Panc1 (cell line): ENCODE measurements at regions not wholly inside any gene's neighbourhood (a gene's known extent, or its start where the extent isn't known, plus 50 kb on each side); places are given as distances from the start of the nearest gene placed in this dataset.

Experiments
- ATAC-seq: fragments of 200-7000 bp; cut with Tn5 transposase; 2 replicates; pipeline ENCODE4 v1.9.1; 2020; ENCODE audit warnings: mild to moderate bottlenecking, moderate library complexity
- BruUV-seq: library from RNA; stranded (reverse); fragments of 400-500 nt; replicated peaks from 2 replicates; lab custom pipeline; 2021; lab: Mats Ljungman, UMichigan
- CTCF ChIA-PET: fragments of 300-600 bp; sonication (Branson Sonifier 250); formaldehyde crosslinking; loops from one replicate; lab custom pipeline; 2022; ENCODE audit warnings: antibody characterized with exemption; lab: Charles Lee
- POLR2A ChIA-PET: fragments of 300-600 bp; sonication (Branson Sonifier 250); formaldehyde crosslinking; loops from one replicate; lab custom pipeline; 2022; ENCODE audit warnings: antibody characterized with exemption; lab: Charles Lee
- DNase-seq: peaks from one replicate; pipeline ENCODE4 v3.0.0-alpha.2; 2010; ENCODE audit warnings: low read depth, low spot score
- H3K27ac ChIP-seq: 2 replicates; pipeline ENCODE4 v1.5.1; 2011; ENCODE audit warnings: mild to moderate bottlenecking, low read length, inconsistent platforms
- H3K27me3 ChIP-seq: fragments of 200-500 bp; sonication (Bioruptor generic); 2 replicates; pipeline ENCODE4 v1.6.0; 2014; ENCODE audit warnings: low read length, inconsistent platforms; ENCODE audit not compliant: control insufficient read depth, insufficient read depth
- H3K36me3 ChIP-seq: fragments of 200-500 bp; sonication (Bioruptor generic); 2 replicates; pipeline ENCODE4 v1.5.1; 2014; ENCODE audit warnings: inconsistent platforms, mild to moderate bottlenecking, low read length, moderate library complexity; ENCODE audit not compliant: control insufficient read depth, insufficient read depth
- H3K4me1 ChIP-seq: 2 replicates; pipeline ENCODE4 v1.5.1; 2011; ENCODE audit warnings: inconsistent platforms, mild to moderate bottlenecking, low read length, moderate library complexity; ENCODE audit not compliant: control insufficient read depth, insufficient read depth
- H3K4me3 ChIP-seq, 2 experiments: 2 replicates each; pipeline ENCODE4 v1.5.1; 2011 to 2012; ENCODE audit warnings: low read depth in 2 of 2, low read length in 2 of 2, mild to moderate bottlenecking in 2 of 2, inconsistent platforms in 1 of 2, moderate library complexity in 1 of 2
- H3K9me3 ChIP-seq: fragments of 200-500 bp; sonication (Bioruptor generic); 2 replicates; pipeline ENCODE4 v1.5.1; 2014; ENCODE audit warnings: low read depth, mild to moderate bottlenecking, inconsistent platforms, low read length, moderate library complexity; ENCODE audit not compliant: control insufficient read depth, insufficient read depth
- CTCF ChIP-seq: fragments of 450-650 bp; IDR thresholded peaks from 2 replicates; pipeline ENCODE4 v1.5.1; 2017; ENCODE audit warnings: mild to moderate bottlenecking
- POLR2AphosphoS5 ChIP-seq: IDR thresholded peaks from 2 replicates; pipeline ENCODE4 v1.6.1; 2012; ENCODE audit warnings: mild to moderate bottlenecking, low read depth, low read length, moderate library complexity
- SIN3A ChIP-seq: IDR thresholded peaks from 2 replicates; pipeline ENCODE4 v1.6.1; 2012; ENCODE audit warnings: low read depth, mild to moderate bottlenecking, low read length, moderate library complexity, borderline replicate concordance; ENCODE audit not compliant: insufficient read depth
- TCF7L2 ChIP-seq: IDR thresholded peaks from 2 replicates; pipeline ENCODE4 v1.6.1; 2011; ENCODE audit warnings: mild to moderate bottlenecking, low read depth, low read length, inconsistent platforms
- in situ Hi-C: cut with HindIII; loops from 2 replicates; pipeline ENCODE4 v1.10.0; 2016; ENCODE audit warnings: low sequenced_read_pairs, low pct_unique_long_range_greater_than_20kb
- intact Hi-C: fragments of 100-400 bp; cut with micrococcal nuclease; formaldehyde crosslinking; loops from one replicate; pipeline ENCODE4 v1.10.0; 2022; ENCODE audit not compliant: unreplicated experiment
- TF ChIP-seq, protein P1 (sequence below), 2 experiments: IDR thresholded peaks; 2 replicates each; pipeline ENCODE4 v1.6.1; 2011 to 2012; ENCODE audit warnings: low read depth in 2 of 2, control low read depth in 1 of 2, low read length in 1 of 2, mild to moderate bottlenecking in 1 of 2, moderate library complexity in 1 of 2; ENCODE audit not compliant: insufficient read depth in 1 of 2

DNA sequence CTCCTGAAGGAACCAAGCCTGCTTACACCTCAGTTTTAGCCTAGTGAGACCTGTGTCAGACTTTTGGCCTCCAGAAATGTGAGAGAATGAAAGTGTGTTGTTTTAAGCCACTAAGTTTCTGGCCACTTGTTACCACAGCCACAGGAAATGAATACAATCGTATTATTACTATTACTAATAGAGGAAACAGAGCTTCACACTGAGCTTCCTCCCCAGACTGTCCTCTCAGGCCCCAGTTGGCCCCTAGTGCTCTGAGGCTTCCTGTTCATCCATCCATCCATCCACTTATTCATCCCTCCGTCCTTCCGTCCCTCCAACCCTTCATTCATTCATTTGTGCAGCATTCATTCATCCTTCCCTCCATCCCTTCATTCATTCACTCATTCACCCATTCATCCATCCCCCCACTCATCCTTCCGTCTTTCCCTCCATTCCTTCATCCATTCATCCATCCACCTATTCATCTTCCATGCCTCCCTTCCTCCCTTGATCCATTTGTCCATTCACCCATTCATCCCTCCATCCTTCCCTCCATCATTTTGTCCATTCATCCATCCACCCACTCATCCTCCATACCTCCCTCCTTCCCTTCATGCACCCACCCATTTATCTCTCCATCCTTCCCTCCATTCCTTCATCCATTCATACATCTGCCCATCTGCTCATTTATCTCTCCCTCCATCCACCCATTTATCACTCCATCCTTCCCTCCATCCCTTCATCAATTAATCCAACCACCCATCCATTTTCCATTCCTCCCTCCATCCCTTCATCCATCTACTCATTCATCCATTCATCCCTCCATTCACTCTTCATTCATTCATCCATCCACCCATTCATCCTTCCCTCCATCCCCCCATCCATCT lies 95.0 kb downstream of the FOXL1 start:
- no TSS peak for BruUV-seq
- no peak for TF ChIP-seq SIN3A
- TF ChIP-seq, protein P1, sequence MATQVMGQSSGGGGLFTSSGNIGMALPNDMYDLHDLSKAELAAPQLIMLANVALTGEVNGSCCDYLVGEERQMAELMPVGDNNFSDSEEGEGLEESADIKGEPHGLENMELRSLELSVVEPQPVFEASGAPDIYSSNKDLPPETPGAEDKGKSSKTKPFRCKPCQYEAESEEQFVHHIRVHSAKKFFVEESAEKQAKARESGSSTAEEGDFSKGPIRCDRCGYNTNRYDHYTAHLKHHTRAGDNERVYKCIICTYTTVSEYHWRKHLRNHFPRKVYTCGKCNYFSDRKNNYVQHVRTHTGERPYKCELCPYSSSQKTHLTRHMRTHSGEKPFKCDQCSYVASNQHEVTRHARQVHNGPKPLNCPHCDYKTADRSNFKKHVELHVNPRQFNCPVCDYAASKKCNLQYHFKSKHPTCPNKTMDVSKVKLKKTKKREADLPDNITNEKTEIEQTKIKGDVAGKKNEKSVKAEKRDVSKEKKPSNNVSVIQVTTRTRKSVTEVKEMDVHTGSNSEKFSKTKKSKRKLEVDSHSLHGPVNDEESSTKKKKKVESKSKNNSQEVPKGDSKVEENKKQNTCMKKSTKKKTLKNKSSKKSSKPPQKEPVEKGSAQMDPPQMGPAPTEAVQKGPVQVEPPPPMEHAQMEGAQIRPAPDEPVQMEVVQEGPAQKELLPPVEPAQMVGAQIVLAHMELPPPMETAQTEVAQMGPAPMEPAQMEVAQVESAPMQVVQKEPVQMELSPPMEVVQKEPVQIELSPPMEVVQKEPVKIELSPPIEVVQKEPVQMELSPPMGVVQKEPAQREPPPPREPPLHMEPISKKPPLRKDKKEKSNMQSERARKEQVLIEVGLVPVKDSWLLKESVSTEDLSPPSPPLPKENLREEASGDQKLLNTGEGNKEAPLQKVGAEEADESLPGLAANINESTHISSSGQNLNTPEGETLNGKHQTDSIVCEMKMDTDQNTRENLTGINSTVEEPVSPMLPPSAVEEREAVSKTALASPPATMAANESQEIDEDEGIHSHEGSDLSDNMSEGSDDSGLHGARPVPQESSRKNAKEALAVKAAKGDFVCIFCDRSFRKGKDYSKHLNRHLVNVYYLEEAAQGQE (IDR thresholded peaks at IDR 0.05; ENCODE audit: insufficient read depth in 1 of 2, low read depth in 2 of 2, low read length in 1 of 2): no peak
- no peak for TF ChIP-seq TCF7L2
- TF ChIP-seq POLR2AphosphoS5: no peak
- TF ChIP-seq CTCF: no peak
- Histone ChIP-seq H3K27ac (no peak overlapping the region), H3K9me3 (no peaks in the 10 kb centered on the region), H3K27me3 (no peaks in the 10 kb centered on the region), H3K4me3 (no peak overlapping the region), H3K36me3 (no peaks in the 10 kb centered on the region), H3K4me1 (no peaks in the 10 kb centered on the region)
- in situ Hi-C loops (no loop called here), intact Hi-C loops (no loop called here)
- no peak for DNase-seq
- no peak for ATAC-seq
- CTCF ChIA-PET: no interaction called here
- POLR2A ChIA-PET: no interaction called here

- BruUV-seq: no TSS peak
- Histone ChIP-seq H3K4me3 (no peak overlapping the region), H3K4me1 (no peaks in the 10 kb centered on the region), H3K36me3 (no peaks in the 10 kb centered on the region), H3K9me3 (no peaks in the 10 kb centered on the region), H3K27ac (no peak overlapping the region), H3K27me3 (no peaks in the 10 kb centered on the region)
- DNase-seq (no peak), ATAC-seq (no peak)
- in situ Hi-C loops (no loop called here), intact Hi-C loops (no loop called here)
- POLR2A ChIA-PET: no interaction called here
- CTCF ChIA-PET: no interaction called here
- TF ChIP-seq SIN3A (no peak), TCF7L2 (no peak), POLR2AphosphoS5 (no peak), CTCF (no peak)
- TF ChIP-seq, protein P1 (IDR thresholded peaks at IDR 0.05; ENCODE audit: insufficient read depth in 1 of 2, low read depth in 2 of 2, low read length in 1 of 2): no peak
These were observed 95.7 kb downstream of the FOXL1 start for GRCh38 chr16:86673956-86674453.
